ENCODE measurements at regions not wholly inside any gene's neighbourhood (a gene's known extent, or its start where the extent isn't known, plus 50 kb on each side); places are given as distances from the start of the nearest gene placed in this dataset.

DNA sequence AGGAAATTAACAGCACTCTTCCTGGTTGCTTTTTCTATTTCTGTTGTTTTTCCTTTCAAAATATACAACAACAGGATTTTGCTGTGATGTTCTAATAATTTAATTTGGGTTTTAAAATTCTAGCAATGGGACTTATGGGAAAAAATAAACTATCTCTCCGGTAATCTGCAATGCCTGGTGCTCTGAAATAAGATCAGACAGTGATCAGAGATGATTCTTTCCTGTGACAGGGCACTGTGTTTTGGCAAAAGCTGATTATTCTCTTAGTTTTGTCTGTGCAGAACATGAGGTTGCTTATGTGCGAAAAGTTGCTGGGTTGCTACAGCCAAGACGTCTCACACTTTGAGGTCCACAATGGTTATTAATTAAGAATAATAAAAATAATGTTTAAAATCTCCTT is 291.7 kb downstream of the FBXO8 start (continued):
- TF ChIP-seq CTCF (IDR thresholded peaks at IDR 0.05; ENCODE audit: control extremely low read depth in 1 of 3, insufficient read depth in 1 of 3, low read depth in 1 of 3, low read length in 3 of 3) (no peak), GABPA (IDR thresholded peaks at IDR 0.05; ENCODE audit: borderline replicate concordance, insufficient read depth, low read length) (no peak), CHD2 (IDR thresholded peaks at IDR 0.05; ENCODE audit: low read length) (no peak), CEBPB (IDR thresholded peaks at IDR 0.05; ENCODE audit: low read depth, low read length) (no peak), JUND (IDR thresholded peaks at IDR 0.05; ENCODE audit: low read length) (no peak), NRF1 (IDR thresholded peaks at IDR 0.05; ENCODE audit: low read depth, low read length) (no peak), MAX (IDR thresholded peaks at IDR 0.05) (no peak), RXRA (IDR thresholded peaks at IDR 0.05; ENCODE audit: insufficient read depth, low read depth, low read length) (no peak)
